ENCODE measurements at regions not wholly inside any gene's neighbourhood (a gene's known extent, or its start where the extent isn't known, plus 50 kb on each side); places are given as distances from the start of the nearest gene placed in this dataset.
A peak's percentile ranks its signal among the peaks of the same experiment; 100 is the strongest.

DNA sequence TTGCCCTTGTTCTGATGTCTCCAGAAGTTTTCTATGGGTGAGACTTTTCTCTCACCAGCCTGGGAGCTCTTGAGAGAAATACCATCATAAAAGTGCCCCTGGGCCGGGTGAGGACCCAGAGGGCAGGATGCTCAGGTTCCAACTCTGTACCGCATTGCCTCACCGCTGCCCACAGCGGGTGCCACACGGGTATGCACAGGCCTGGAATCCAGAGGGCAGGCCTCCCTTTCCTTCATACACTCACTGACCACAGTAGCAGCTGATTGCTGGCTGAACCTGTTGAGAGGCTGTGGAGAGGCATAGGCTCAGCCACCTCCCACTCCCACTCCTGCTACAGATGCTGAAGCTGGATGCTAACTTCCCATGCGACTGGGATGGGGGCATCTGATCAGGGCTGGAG, 293.8 kb downstream of the CYP26B1 start:
- DNase-seq (ENCODE audit: low spot score) = no peak
- ATAC-seq (ENCODE audit: insufficient number of reproducible peaks, low FRiP score, low read depth) = no peak
- TF ChIP-seq CTCF (IDR thresholded peaks at IDR 0.05) = no peak
- no peaks in the 10 kb centered on the region for H3K36me3 ChIP-seq
- H3K4me3 ChIP-seq = no peak overlapping the region
- H3K27ac ChIP-seq = no peak overlapping the region
- peaks cover 30 to 59% of the 10 kb centered on the region in 2 donors for H3K4me1 ChIP-seq (ENCODE audit: control insufficient read depth in 1 of 2, low read depth in 2 of 2)
- H3K9me3 ChIP-seq = no peaks in the 10 kb centered on the region
- no peaks in the 10 kb centered on the region for H3K27me3 ChIP-seq (replicated peaks; ENCODE audit: insufficient read depth)

DNA sequence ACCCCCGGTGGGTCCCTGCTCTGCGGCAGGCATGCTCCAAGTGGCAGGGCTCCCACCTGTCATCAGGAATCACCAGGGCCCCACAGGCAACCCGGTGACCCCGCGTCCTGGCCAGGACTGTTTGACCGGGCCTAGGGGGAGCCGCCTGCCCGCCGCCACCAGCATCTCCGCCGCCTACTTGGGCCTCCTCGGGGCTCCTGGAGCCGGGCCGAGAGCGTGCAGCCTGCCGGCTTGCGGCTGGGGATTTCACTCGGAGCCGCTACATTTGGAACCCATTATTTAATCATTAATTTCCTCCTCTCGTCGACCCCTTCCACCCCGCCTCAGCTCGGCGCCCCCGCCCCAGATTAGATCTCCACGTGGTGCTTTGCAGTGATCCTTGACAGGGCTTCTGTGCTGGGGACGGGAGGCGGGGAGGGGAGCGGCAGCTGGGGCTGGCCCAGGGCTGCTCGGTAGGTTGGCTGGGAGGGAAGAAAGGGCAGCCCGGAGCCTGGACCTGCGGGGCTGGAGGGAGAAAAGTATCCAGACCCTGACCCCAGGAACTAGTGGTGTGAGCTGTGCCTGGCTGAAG, 295.4 kb downstream of the CYP26B1 start:
- no peaks in the 10 kb centered on the region for H3K36me3 ChIP-seq
- peaks cover 28 to 49% of the 10 kb centered on the region in 2 donors for H3K4me1 ChIP-seq (ENCODE audit: control insufficient read depth in 1 of 2, low read depth in 2 of 2)
- peak overlapping the region; percentile 78 to 85 for H3K27ac ChIP-seq
- H3K9me3 ChIP-seq = no peaks in the 10 kb centered on the region
- H3K27me3 ChIP-seq (replicated peaks; ENCODE audit: insufficient read depth) = no peaks in the 10 kb centered on the region
- no peak for DNase-seq (ENCODE audit: low spot score)
- ATAC-seq (ENCODE audit: insufficient number of reproducible peaks, low FRiP score, low read depth) = no peak
- H3K4me3 ChIP-seq = peak overlapping the region; percentile 48
- TF ChIP-seq CTCF (IDR thresholded peaks at IDR 0.05) = no peak

DNA sequence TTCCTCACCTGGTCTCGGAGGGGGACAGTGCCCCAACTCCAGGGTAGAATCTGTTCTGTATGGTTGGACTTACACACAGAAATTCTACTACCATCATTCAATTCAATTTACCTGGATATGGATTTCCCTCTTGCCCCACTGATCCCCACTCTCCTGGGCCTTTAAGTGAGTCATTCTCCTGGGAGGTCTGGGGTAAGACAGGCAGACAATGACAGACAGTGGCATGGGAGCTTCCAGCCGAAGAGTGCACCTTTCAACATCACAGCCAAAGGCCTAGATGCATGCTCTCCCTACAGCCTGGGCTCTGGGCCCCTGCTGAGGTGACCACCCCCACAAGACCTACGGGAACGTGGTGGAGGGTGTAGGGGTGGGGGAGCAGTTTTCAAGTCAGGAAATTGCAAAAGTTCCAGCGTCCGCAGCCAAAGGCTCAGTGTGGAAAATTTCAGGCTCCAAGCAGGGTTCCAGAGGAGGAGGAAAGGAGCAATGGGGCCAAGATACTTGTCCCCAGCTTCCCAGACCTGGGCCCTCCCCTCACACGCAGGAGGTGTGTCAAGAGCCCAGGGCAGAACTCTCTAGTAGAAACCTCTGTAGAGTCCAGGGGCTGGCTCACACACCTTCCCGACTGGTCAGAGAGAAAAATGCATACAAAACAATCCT, 296.4 kb downstream of the CYP26B1 start:
- Histone ChIP-seq H3K27ac (peak overlapping the region; percentile 78 to 85), H3K36me3 (no peaks in the 10 kb centered on the region), H3K4me3 (no peak overlapping the region), H3K4me1 (ENCODE audit: control insufficient read depth in 1 of 2, low read depth in 2 of 2) (peaks cover 30 to 54% of the 10 kb centered on the region in 2 donors), H3K27me3 (replicated peaks; ENCODE audit: insufficient read depth) (no peaks in the 10 kb centered on the region), H3K9me3 (no peaks in the 10 kb centered on the region)
- TF ChIP-seq CTCF (IDR thresholded peaks at IDR 0.05) = no peak
- ATAC-seq (ENCODE audit: insufficient number of reproducible peaks, low FRiP score, low read depth) (peak; percentile 23), DNase-seq (ENCODE audit: low spot score) (no peak)

- TF ChIP-seq CTCF (IDR thresholded peaks at IDR 0.05) = no peak
- Histone ChIP-seq H3K27me3 (replicated peaks; ENCODE audit: insufficient read depth) (no peaks in the 10 kb centered on the region), H3K27ac (peak overlapping the region; percentile 78 to 85), H3K4me1 (ENCODE audit: control insufficient read depth in 1 of 2, low read depth in 2 of 2) (peaks cover 30 to 54% of the 10 kb centered on the region in 2 donors), H3K36me3 (no peaks in the 10 kb centered on the region), H3K4me3 (no peak overlapping the region), H3K9me3 (no peaks in the 10 kb centered on the region)
- ATAC-seq (ENCODE audit: insufficient number of reproducible peaks, low FRiP score, low read depth) (peak; percentile 40), DNase-seq (ENCODE audit: low spot score) (peak; percentile 37)
These were observed 297.3 kb downstream of the CYP26B1 start for GRCh38 chr2:71850306-71850801.

DNA sequence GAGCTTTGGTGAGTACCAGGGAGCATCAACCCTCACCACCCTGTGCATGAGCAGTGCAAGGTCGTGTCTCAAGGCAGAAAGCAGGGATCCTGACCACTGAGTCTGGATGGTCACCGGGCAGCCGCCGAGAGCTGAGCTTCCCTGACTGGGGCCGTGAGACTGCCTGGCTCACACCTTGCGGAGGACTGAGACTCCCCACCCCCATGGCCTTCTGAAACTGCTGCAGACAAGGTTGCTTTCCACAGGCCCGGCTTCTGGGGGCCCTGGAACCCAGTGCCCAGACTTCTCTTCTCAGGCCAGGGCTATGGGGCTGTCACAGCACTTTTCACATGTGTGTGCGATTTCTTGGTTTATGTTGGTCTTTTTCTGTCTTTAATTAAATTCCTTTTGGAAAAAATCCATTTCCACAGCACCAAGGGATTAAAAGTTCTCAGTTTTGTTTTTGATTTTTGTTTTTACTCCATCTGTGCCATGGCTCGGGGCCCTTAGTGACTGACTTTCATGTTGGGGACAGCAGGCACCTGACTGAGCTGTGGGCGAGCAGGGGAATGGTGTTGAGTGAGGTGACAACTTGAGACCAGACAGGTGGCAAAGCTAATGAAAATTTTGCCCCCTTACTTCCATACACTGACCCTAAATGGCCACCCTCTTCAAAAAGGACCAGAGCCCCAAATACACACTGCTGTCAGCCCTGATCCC, 297.9 kb downstream of the CYP26B1 start:
- no peaks in the 10 kb centered on the region for H3K9me3 ChIP-seq
- TF ChIP-seq CTCF (IDR thresholded peaks at IDR 0.05) = no peak
- ATAC-seq (ENCODE audit: insufficient number of reproducible peaks, low FRiP score, low read depth) (no peak), DNase-seq (ENCODE audit: low spot score) (no peak)
- H3K27ac ChIP-seq = peak overlapping the region; percentile 78 to 85
- no peaks in the 10 kb centered on the region for H3K27me3 ChIP-seq (replicated peaks; ENCODE audit: insufficient read depth)
- no peaks in the 10 kb centered on the region for H3K36me3 ChIP-seq
- H3K4me1 ChIP-seq (ENCODE audit: control insufficient read depth in 1 of 2, low read depth in 2 of 2) = peaks cover 30 to 54% of the 10 kb centered on the region in 2 donors
- no peak overlapping the region for H3K4me3 ChIP-seq

All from thoracic aorta (tissue), 2 donors.